SK-N-SH (cell line): ENCODE measurements at regions not wholly inside any gene's neighbourhood (a gene's known extent, or its start where the extent isn't known, plus 50 kb on each side); places are given as distances from the start of the nearest gene placed in this dataset.
"Not testable (repeated sequence)": the region's sequence is repeated elsewhere in the genome, so short reads cannot be mapped to it uniquely, and the experiment has no call there.

Experiments
- CTCF ChIA-PET: fragments of 300-600, 350-600 bp; formaldehyde crosslinking; extraction: SDS; loops from one replicate; lab custom pipeline; 2021; lab: Yijun Ruan, JAX
- POLR2A ChIA-PET: fragments of 350-600 bp; sonication (Branson Sonifier 250); formaldehyde crosslinking; extraction: SDS; loops from one replicate; lab custom pipeline; 2020; ENCODE audit warnings: antibody characterized with exemption, inconsistent platforms; lab: Yijun Ruan, JAX
- DNase-seq: peaks from one replicate; pipeline ENCODE4 v3.0.0; 2012
- H2AFZ ChIP-seq: fragments of 200-600 bp; sonication (generic); 2 replicates; pipeline ENCODE4 v1.8.1; 2016; ENCODE audit warnings: antibody characterized with exemption, mild to moderate bottlenecking, low read depth
- H3F3A ChIP-seq: fragments of 200-600 bp; sonication (generic); replicated peaks from 2 replicates; pipeline ENCODE3; 2016; ENCODE audit warnings: antibody characterized with exemption, mild to moderate bottlenecking; ENCODE audit not compliant: insufficient read depth
- H3K27ac ChIP-seq, 2 experiments: fragments of 200-500 bp in 1 of 2; fragments of 200-600 bp in 1 of 2; sonication (Bioruptor generic) in 1 of 2; sonication (generic), shearing (Covaris generic) in 1 of 2; 2 replicates each; pipeline versions ENCODE4 v1.5.1 to v1.6.1; 2014 to 2016; ENCODE audit warnings: low read depth in 2 of 2, inconsistent platforms in 1 of 2, low read length in 1 of 2, mild to moderate bottlenecking in 1 of 2, mixed read lengths in 1 of 2
- H3K27me3 ChIP-seq: fragments of 200-600 bp; sonication (generic), shearing (Covaris generic); 2 replicates; pipeline ENCODE4 v1.6.1; 2016; ENCODE audit warnings: mixed run types; ENCODE audit not compliant: insufficient read depth
- H3K36me3 ChIP-seq, 2 experiments: fragments of 200-500 bp in 1 of 2; fragments of 200-600 bp in 1 of 2; sonication (Bioruptor generic) in 1 of 2; sonication (generic) in 1 of 2; replicated peaks in 1 of 2; 2 replicates each; pipeline versions ENCODE3 to v1.5.1; 2014 to 2016; ENCODE audit warnings: low read length in 1 of 2, mild to moderate bottlenecking in 1 of 2; ENCODE audit not compliant: insufficient read depth in 2 of 2, control insufficient read depth in 1 of 2
- H3K4me1 ChIP-seq, 2 experiments: fragments of 200-500 bp in 1 of 2; fragments of 200-600 bp in 1 of 2; sonication (Bioruptor generic) in 1 of 2; sonication (generic), shearing (Covaris generic) in 1 of 2; 2 replicates each; pipeline versions ENCODE4 v1.5.1 to v1.6.1; 2014 to 2016; ENCODE audit warnings: low read depth in 1 of 2, low read length in 1 of 2, mixed run types in 1 of 2; ENCODE audit not compliant: insufficient read depth in 2 of 2, control insufficient read depth in 1 of 2
- H3K4me2 ChIP-seq: fragments of 200-600 bp; sonication (generic), shearing (Covaris generic); 2 replicates; pipeline ENCODE4 v1.6.1; 2017; ENCODE audit warnings: mixed run types
- H3K4me3 ChIP-seq, 2 experiments: fragments of 200-500 bp in 1 of 2; fragments of 200-600 bp in 1 of 2; sonication (Bioruptor generic) in 1 of 2; sonication (generic), shearing (Covaris generic) in 1 of 2; 2 replicates each; pipeline versions ENCODE4 v1.5.1 to v1.8.1; 2014 to 2016; ENCODE audit warnings: low read depth in 2 of 2, inconsistent platforms in 1 of 2, low read length in 1 of 2, mild to moderate bottlenecking in 1 of 2, mixed read lengths in 1 of 2, moderate library complexity in 1 of 2
- H3K79me2 ChIP-seq: fragments of 200-600 bp; sonication (generic); 2 replicates; pipeline ENCODE4 v1.8.1; 2017; ENCODE audit warnings: mild to moderate bottlenecking; ENCODE audit not compliant: insufficient read depth
- H3K9ac ChIP-seq: fragments of 200-600 bp; sonication (generic); 2 replicates; pipeline ENCODE4 v1.6.1; 2017; ENCODE audit warnings: mixed run types
- H3K9me2 ChIP-seq: fragments of 200-600 bp; sonication (generic); 2 replicates; pipeline ENCODE4 v1.6.1; 2017; ENCODE audit warnings: mixed run types
- H3K9me3 ChIP-seq: fragments of 200-600 bp; sonication (generic); 2 replicates; pipeline ENCODE4 v1.6.1; 2017; ENCODE audit warnings: mixed run types, mild to moderate bottlenecking, moderate library complexity
- H4K20me1 ChIP-seq: fragments of 200-600 bp; sonication (generic); 2 replicates; pipeline ENCODE4 v1.6.1; 2017; ENCODE audit warnings: mild to moderate bottlenecking, mixed run types; ENCODE audit not compliant: insufficient read depth
- CHD2 ChIP-seq: fragments of 150-350 bp; IDR thresholded peaks from 2 replicates; pipeline ENCODE4 v1.6.1; 2018; ENCODE audit warnings: low read length; ENCODE audit not compliant: partially characterized antibody
- MEF2A ChIP-seq: IDR thresholded peaks from 2 replicates; pipeline ENCODE4 v1.4.0; 2012; ENCODE audit warnings: low read depth, borderline replicate concordance
- MXI1 ChIP-seq: IDR thresholded peaks from 2 replicates; pipeline ENCODE4 v1.6.1; 2012; ENCODE audit warnings: mild to moderate bottlenecking, low read depth, low read length, improper control_type of control experiment
- NFIC ChIP-seq: IDR thresholded peaks from 2 replicates; pipeline ENCODE4 v1.4.0; 2012; ENCODE audit warnings: borderline replicate concordance
- POLR2AphosphoS5 ChIP-seq: IDR thresholded peaks from 2 replicates; pipeline ENCODE4 v1.6.1; 2012; ENCODE audit warnings: low read depth, low read length
- RAD21 ChIP-seq: IDR thresholded peaks from 2 replicates; pipeline ENCODE4 v1.6.1; 2012; ENCODE audit warnings: mild to moderate bottlenecking, low read length
- RFX5 ChIP-seq: IDR thresholded peaks from 2 replicates; pipeline ENCODE4 v1.6.1; 2012; ENCODE audit warnings: mild to moderate bottlenecking, improper control_type of control experiment, low read length
- SIN3A ChIP-seq: IDR thresholded peaks from 2 replicates; pipeline ENCODE4 v1.6.1; 2012; ENCODE audit warnings: low read depth, mild to moderate bottlenecking, low read length, moderate library complexity, borderline replicate concordance
- TAF1 ChIP-seq: IDR thresholded peaks from 2 replicates; pipeline ENCODE4 v1.6.1; 2012; ENCODE audit warnings: low read depth, mild to moderate bottlenecking, low read length, moderate library complexity, borderline replicate concordance
- TCF12 ChIP-seq: IDR thresholded peaks from 2 replicates; pipeline ENCODE4 v1.4.0; 2012
- WGBS: methylation state at CpG from one replicate; pipeline ENCODE4 v1.1.6; 2017; ENCODE audit warnings: low lambda C conversion rate; 5-methylcytosine and 5-hydroxymethylcytosine counted together
- TF ChIP-seq, protein P1 (sequence below): fragments of 150-350 bp; IDR thresholded peaks from 2 replicates; pipeline ENCODE4 v1.6.1; 2016; ENCODE audit warnings: mild to moderate bottlenecking, low read depth, low read length

DNA sequence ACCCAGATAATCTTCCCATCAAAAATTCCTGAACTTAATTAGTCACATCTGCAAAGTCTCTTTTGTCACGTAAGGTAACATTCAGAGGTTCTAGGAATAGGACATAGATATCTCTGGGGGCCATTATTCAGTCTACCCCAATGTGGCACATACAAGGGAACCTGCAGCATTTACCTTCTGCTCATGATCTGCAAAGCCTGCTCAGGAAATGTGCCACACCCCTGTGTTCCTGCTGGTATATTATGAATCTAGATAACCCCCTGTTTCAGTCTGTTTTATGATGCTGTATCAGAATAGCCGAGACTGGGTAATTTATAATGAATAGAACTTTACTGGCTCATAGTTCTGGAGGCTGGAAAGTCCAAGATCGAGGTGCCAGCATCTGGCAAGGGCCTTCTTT is 103.5 kb downstream of the ARL4C start:
- no peaks in the 10 kb centered on the region for H4K20me1 ChIP-seq
- H3K9me3 ChIP-seq = no peaks in the 10 kb centered on the region
- H3K27ac ChIP-seq = no peak overlapping the region
- TF ChIP-seq CHD2 (no peak), TCF12 (no peak), TAF1 (no peak), POLR2AphosphoS5 (no peak)
- H3K4me3 ChIP-seq = no peak overlapping the region
- WGBS = 76% methylated on average over 3 of the region's 3 CpGs
- H3K9me2 ChIP-seq = no peaks in the 10 kb centered on the region
- CTCF ChIA-PET = no interaction called here
- no peak for DNase-seq
- no peak overlapping the region for H3K4me2 ChIP-seq
- peaks cover 0 to 16% of the 10 kb centered on the region in 2 experiments; a peak in 1 of 4 replicates for H3K4me1 ChIP-seq
- no peak overlapping the region for H2AFZ ChIP-seq
- H3K36me3 ChIP-seq = no peaks in the 10 kb centered on the region
- H3K27me3 ChIP-seq = no peaks in the 10 kb centered on the region
- no peaks in the 10 kb centered on the region for H3F3A ChIP-seq
- H3K9ac ChIP-seq = no peak overlapping the region
- H3K79me2 ChIP-seq = no peaks in the 10 kb centered on the region
- POLR2A ChIA-PET = no interaction called here

DNA sequence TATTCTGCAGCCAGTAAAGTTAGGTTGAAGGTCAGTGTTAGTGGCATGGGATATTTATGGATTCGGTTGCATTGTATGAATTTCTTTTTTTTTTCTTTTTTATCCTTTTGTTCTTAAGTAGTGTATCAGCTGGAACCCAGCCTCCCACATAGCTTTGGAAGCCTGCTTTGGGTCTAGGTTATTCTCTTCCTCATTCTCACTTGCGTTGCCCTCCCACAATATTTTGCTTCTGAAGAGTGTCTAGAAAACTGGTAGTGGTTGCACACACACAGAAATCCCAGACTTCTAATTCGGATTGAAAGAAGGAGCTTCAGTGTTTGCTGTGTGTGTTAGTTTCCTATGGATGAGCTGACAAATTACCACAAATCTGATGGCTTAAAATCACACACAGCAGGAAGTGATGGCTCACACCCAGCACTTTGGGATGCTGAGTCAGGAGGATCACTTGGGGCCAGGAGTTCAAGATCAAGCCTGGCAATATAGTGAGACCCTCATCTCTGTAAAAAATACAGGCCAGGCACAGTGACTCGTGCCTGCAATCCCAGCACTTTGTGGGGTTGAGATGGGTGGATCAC is 104.8 kb downstream of the ARL4C start:
- no peak for DNase-seq
- no peaks in the 10 kb centered on the region for H3K79me2 ChIP-seq
- no peaks in the 10 kb centered on the region for H3K9me3 ChIP-seq
- H3K27me3 ChIP-seq = no peaks in the 10 kb centered on the region
- H3K4me3 ChIP-seq = no peak overlapping the region
- H4K20me1 ChIP-seq = no peaks in the 10 kb centered on the region
- H3K36me3 ChIP-seq = no peaks in the 10 kb centered on the region
- H3K4me1 ChIP-seq = peaks cover 0 to 16% of the 10 kb centered on the region in 2 experiments; a peak in 1 of 4 replicates
- 70% methylated on average over 4 of the region's 4 CpGs for WGBS
- no peaks in the 10 kb centered on the region for H3K9me2 ChIP-seq
- CTCF ChIA-PET = no interaction called here
- TF ChIP-seq RFX5 = no peak
- TF ChIP-seq RAD21 = no peak
- no peak for TF ChIP-seq POLR2AphosphoS5
- no peak overlapping the region for H2AFZ ChIP-seq
- no peak overlapping the region for H3K27ac ChIP-seq
- no peak overlapping the region for H3K9ac ChIP-seq
- no peak overlapping the region for H3K4me2 ChIP-seq
- POLR2A ChIA-PET = no interaction called here
- no peaks in the 10 kb centered on the region for H3F3A ChIP-seq

DNA sequence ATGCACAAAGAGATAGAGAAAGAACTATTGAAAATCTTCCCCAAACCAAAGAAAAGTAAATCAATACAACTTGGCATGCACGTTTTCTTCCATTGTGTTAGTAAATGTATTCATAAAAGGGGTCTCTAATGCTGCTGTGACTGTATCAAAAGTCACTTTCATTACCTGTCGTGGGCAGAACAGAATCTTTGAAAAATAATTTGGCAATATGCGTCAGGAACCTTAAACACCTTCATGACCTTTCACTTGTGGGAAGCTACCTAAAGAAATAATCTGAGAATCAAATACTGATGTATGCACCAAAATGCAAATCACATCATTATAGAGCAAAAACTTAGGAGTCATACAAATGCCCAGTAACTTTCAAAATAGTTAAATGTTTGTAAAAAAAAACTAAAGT is 105.3 kb downstream of the ARL4C start:
- no peaks in the 10 kb centered on the region for H3K79me2 ChIP-seq

DNA sequence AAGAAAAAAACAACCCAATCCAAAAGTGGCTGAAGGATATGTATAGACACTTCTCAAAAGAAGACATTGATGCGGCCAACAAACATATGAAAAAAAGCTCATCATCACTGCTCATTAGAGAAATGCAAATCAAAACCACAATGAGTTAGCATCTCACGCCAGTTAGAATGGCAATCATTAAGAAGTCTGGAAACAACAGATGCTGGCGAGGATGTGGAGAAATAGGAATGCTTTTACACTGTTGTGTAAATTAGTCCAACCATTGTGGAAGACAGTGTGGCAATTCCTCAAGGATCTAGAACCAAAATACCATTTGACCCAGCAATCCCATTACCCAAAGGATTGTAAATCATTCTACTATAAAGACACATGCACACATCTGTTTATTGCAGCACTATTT is 107.2 kb downstream of the ARL4C start:
- DNase-seq, CTCF ChIA-PET, H3K4me1 ChIP-seq, H3K27ac ChIP-seq, H3K4me2 ChIP-seq, POLR2A ChIA-PET, H2AFZ ChIP-seq, H3K9me2 ChIP-seq, H3F3A ChIP-seq, H3K79me2 ChIP-seq, H3K4me3 ChIP-seq, H3K36me3 ChIP-seq, H3K27me3 ChIP-seq, H4K20me1 ChIP-seq, H3K9ac ChIP-seq, H3K9me3 ChIP-seq: not testable (repeated sequence)
- 74% methylated on average over 3 of the region's 3 CpGs for WGBS

More for the DNA sequence above, 105.3 kb downstream of the ARL4C start:
- TF ChIP-seq RAD21 (no peak), TAF1 (no peak), MEF2A (no peak), NFIC (no peak), SIN3A (no peak), MXI1 (no peak)
- TF ChIP-seq, protein P1, sequence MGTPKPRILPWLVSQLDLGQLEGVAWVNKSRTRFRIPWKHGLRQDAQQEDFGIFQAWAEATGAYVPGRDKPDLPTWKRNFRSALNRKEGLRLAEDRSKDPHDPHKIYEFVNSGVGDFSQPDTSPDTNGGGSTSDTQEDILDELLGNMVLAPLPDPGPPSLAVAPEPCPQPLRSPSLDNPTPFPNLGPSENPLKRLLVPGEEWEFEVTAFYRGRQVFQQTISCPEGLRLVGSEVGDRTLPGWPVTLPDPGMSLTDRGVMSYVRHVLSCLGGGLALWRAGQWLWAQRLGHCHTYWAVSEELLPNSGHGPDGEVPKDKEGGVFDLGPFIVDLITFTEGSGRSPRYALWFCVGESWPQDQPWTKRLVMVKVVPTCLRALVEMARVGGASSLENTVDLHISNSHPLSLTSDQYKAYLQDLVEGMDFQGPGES = no peak
- Histone ChIP-seq H3K9me2 (no peaks in the 10 kb centered on the region), H3K27ac (no peak overlapping the region), H3K27me3 (no peaks in the 10 kb centered on the region), H3K9me3 (no peaks in the 10 kb centered on the region), H2AFZ (no peak overlapping the region), H3F3A (no peaks in the 10 kb centered on the region), H3K4me2 (no peak overlapping the region), H3K9ac (no peak overlapping the region), H3K4me1 (peaks cover 0 to 14% of the 10 kb centered on the region in 2 experiments; a peak in 1 of 4 replicates), H3K4me3 (no peak overlapping the region), H3K36me3 (no peaks in the 10 kb centered on the region), H4K20me1 (no peaks in the 10 kb centered on the region)
- WGBS = 69% methylated on average over 3 of the region's 3 CpGs
- no peak for DNase-seq
- CTCF ChIA-PET = no interaction called here
- POLR2A ChIA-PET = no interaction called here
